ENCODE measurements at regions not wholly inside any gene's neighbourhood (a gene's known extent, or its start where the extent isn't known, plus 50 kb on each side); places are given as distances from the start of the nearest gene placed in this dataset.

GRCh38 chr10:83685458-83685857, 453.9 kb upstream of the GHITM start:
- DNase-seq = no peak
- Mint-ChIP-seq H3K4me3 (no peak overlapping the region), H3K4me1 (peaks cover 8% of the 10 kb centered on the region), H3K36me3 (ENCODE audit: low read depth) (no peaks in the 10 kb centered on the region), H3K27ac (no peak overlapping the region), H3K27me3 (peaks cover 2% of the 10 kb centered on the region), H3K9me3 (no peaks in the 10 kb centered on the region)
- intact Hi-C loops (cut with micrococcal nuclease) = loop anchor here (10.0 kb wide), 1 partner anchor 81 kb away; no protein-coding TSS in a partner anchor

GRCh38 chr10:83691791-83692596, 447.3 kb upstream of the GHITM start:
- H3K4me3 Mint-ChIP-seq = no peak overlapping the region
- no peak overlapping the region for H3K27ac Mint-ChIP-seq
- intact Hi-C loops (cut with micrococcal nuclease) = no loop called here
- H3K9me3 Mint-ChIP-seq = no peaks in the 10 kb centered on the region
- H3K27me3 Mint-ChIP-seq = no peaks in the 10 kb centered on the region
- DNase-seq = no peak
- no peaks in the 10 kb centered on the region for H3K4me1 Mint-ChIP-seq
- no peaks in the 10 kb centered on the region for H3K36me3 Mint-ChIP-seq (ENCODE audit: low read depth)

- no peak overlapping the region for H3K27ac Mint-ChIP-seq
- no peak overlapping the region for H3K4me3 Mint-ChIP-seq
- no peaks in the 10 kb centered on the region for H3K9me3 Mint-ChIP-seq
- no peak for DNase-seq
- H3K27me3 Mint-ChIP-seq = no peaks in the 10 kb centered on the region
- H3K4me1 Mint-ChIP-seq = no peaks in the 10 kb centered on the region
- intact Hi-C loops (cut with micrococcal nuclease) = no loop called here
- no peaks in the 10 kb centered on the region for H3K36me3 Mint-ChIP-seq (ENCODE audit: low read depth)
Measured at GRCh38 chr10:83698899-83699298, 440.4 kb upstream of the GHITM start.

DNA sequence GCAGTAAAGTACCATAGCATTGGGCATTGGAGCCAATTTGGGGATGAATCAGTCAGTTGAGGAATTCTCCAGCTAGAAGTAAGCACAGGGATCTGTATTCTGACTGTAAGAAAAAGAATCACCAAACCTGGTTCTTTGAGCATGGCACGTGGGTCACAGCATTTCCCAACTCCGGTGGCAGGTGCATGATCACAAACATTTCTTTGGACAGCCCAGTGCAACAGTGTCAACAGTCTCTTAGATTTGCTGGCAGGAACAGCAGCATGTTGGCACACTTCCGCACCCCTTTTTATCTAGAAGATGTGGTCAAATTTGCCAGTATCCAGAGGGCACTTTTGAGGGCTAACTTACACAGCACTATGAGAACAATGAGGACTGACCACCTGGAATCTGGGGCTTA, 437.5 kb upstream of the GHITM start:
- intact Hi-C loops (cut with micrococcal nuclease) = no loop called here
- H3K27ac Mint-ChIP-seq = no peak overlapping the region
- H3K27me3 Mint-ChIP-seq = no peaks in the 10 kb centered on the region
- no peak overlapping the region for H3K4me3 Mint-ChIP-seq
- no peak for DNase-seq
- H3K4me1 Mint-ChIP-seq = no peaks in the 10 kb centered on the region
- no peaks in the 10 kb centered on the region for H3K9me3 Mint-ChIP-seq
- no peaks in the 10 kb centered on the region for H3K36me3 Mint-ChIP-seq (ENCODE audit: low read depth)

DNA sequence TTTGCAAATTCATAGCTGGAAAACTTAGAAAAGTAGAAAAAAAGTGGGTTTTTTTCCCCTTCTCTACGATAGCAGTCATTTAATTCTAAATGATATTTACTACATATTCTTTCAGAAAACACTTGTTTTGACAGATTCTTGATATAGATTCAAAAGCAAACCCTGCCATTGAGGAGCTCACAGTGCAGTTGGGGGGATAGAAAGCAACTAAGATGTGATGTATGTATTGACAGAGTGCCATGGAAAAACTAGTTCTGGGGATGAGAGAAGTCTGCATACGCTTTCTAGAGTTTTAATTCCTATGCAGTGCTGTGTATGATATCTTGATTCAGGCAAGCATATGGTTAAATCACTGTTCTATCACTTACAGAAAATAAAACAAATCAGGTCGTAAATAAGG, 436.6 kb upstream of the GHITM start:
- H3K4me1 Mint-ChIP-seq = no peaks in the 10 kb centered on the region
- no peaks in the 10 kb centered on the region for H3K27me3 Mint-ChIP-seq
- intact Hi-C loops (cut with micrococcal nuclease) = no loop called here

DNA sequence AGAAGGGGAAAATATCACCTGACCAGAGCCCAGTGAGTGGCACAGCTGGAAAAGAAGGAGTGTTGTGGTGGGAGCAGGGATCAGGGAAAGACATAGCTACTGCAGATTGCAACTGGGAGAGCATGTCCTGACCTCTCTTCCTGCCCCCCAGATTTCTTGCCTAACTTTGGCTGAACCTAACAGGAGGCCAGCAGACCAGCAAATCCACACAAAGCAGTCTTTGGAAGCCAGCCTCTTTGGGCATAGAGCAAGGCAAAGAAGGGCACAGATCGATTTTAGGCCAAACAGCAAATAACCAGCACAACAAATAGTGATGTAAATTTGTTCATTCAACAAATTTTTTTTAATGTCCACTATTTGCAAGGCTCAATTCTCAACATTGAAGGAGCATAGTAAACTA, 433.2 kb upstream of the GHITM start:
- Mint-ChIP-seq H3K27me3 (no peaks in the 10 kb centered on the region), H3K9me3 (no peaks in the 10 kb centered on the region), H3K4me1 (no peaks in the 10 kb centered on the region), H3K4me3 (no peak overlapping the region), H3K27ac (no peak overlapping the region), H3K36me3 (ENCODE audit: low read depth) (no peaks in the 10 kb centered on the region)
- intact Hi-C loops (cut with micrococcal nuclease) = no loop called here
- DNase-seq = no peak

More for the DNA sequence above, 436.6 kb upstream of the GHITM start:
- DNase-seq = no peak
- Mint-ChIP-seq H3K9me3 (no peaks in the 10 kb centered on the region), H3K36me3 (ENCODE audit: low read depth) (no peaks in the 10 kb centered on the region), H3K27ac (no peak overlapping the region), H3K4me3 (no peak overlapping the region)

DNA sequence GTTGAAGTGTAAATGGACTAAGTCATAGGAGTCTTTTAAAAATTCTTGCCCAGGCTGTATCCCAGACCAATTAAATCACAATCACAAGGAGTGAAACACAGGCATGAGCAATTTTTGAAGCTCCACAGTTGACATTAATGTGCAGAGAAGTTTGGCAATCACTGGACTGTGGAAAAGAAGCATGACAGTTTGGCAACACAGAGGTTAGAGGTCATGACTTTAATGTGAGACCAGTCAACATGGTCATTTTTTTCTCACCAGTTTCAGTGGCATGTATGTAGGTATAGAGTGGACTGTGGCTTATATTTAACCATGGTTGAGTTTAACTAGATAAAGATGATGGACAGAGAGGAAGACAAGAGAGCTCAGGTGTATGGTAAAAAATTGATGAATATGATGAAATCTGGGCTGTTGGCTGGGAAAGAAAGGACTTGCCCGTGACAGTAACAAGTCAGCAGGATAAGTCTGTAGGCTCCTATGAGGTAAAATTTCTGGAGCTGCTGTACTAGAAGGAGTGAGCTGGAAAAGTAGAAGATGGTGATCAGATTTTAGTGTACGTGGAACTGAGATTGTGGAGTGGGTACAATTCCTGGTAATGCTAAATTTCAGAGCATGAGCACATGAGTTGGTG, 432.2 kb upstream of the GHITM start:
- Mint-ChIP-seq H3K36me3 (ENCODE audit: low read depth) (no peaks in the 10 kb centered on the region), H3K4me1 (no peaks in the 10 kb centered on the region), H3K9me3 (no peaks in the 10 kb centered on the region), H3K27ac (no peak overlapping the region), H3K4me3 (no peak overlapping the region), H3K27me3 (no peaks in the 10 kb centered on the region)
- intact Hi-C loops (cut with micrococcal nuclease) = no loop called here
- DNase-seq = no peak

GRCh38 chr10:83713423-83713822, 425.9 kb upstream of the GHITM start:
- H3K4me1 Mint-ChIP-seq = no peaks in the 10 kb centered on the region
- no peaks in the 10 kb centered on the region for H3K36me3 Mint-ChIP-seq (ENCODE audit: low read depth)
- H3K27ac Mint-ChIP-seq = no peak overlapping the region
- H3K27me3 Mint-ChIP-seq = no peaks in the 10 kb centered on the region
- no peaks in the 10 kb centered on the region for H3K9me3 Mint-ChIP-seq
- intact Hi-C loops (cut with micrococcal nuclease) = no loop called here
- no peak for DNase-seq
- H3K4me3 Mint-ChIP-seq = no peak overlapping the region

DNA sequence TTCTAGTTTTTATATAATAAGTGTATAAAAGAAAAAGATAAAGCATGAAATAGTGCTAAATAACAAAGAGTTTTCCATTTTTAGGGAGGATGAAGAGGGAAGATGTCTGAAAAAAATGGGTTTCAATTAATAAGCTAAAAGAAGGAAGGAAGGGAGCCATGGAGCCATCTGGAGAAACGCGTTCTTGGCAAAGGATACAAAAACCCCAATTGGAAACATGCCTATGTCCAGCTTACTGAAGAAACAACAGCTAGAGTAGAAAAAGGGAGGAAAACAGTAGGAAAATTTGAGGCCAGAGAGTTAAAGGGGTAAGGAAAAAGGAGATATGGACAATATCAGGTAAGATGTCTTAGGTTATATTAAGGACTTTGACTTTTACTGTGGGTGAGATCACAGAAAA, 416.2 kb upstream of the GHITM start:
- intact Hi-C loops (cut with micrococcal nuclease) = no loop called here
- no peaks in the 10 kb centered on the region for H3K4me1 Mint-ChIP-seq
- no peak overlapping the region for H3K4me3 Mint-ChIP-seq

GRCh38 chr10:83724471-83725241, 414.7 kb upstream of the GHITM start:
- no peaks in the 10 kb centered on the region for H3K4me1 Mint-ChIP-seq
- DNase-seq = no peak
- intact Hi-C loops (cut with micrococcal nuclease) = no loop called here
- no peaks in the 10 kb centered on the region for H3K27me3 Mint-ChIP-seq
- H3K36me3 Mint-ChIP-seq (ENCODE audit: low read depth) = no peaks in the 10 kb centered on the region
- no peaks in the 10 kb centered on the region for H3K9me3 Mint-ChIP-seq
- no peak overlapping the region for H3K27ac Mint-ChIP-seq
- no peak overlapping the region for H3K4me3 Mint-ChIP-seq

More for the DNA sequence above, 416.2 kb upstream of the GHITM start:
- H3K27ac Mint-ChIP-seq = no peak overlapping the region
- DNase-seq = no peak
- no peaks in the 10 kb centered on the region for H3K36me3 Mint-ChIP-seq (ENCODE audit: low read depth)
- H3K9me3 Mint-ChIP-seq = no peaks in the 10 kb centered on the region
- H3K27me3 Mint-ChIP-seq = no peaks in the 10 kb centered on the region

DNA sequence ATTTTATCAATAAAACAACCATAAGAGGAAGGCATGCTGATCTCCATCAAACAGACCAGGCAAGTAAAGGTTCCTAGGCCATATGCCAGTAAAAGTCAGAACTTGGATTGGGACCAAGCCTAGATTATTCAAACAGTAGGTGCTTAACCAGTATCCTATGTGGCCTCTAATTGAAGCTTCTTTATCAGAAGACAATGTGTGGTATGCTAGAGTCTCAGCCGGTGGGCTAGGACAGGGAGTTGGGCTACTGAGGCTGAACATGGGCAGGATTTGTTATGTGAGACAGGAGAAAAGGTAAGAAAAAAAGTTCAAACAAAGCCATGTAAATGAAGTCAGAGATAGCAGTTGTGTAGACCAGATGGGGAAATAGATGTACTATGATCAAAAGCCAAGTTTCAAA, 413.7 kb upstream of the GHITM start:
- no peak overlapping the region for H3K4me3 Mint-ChIP-seq
- no peak for DNase-seq
- no peaks in the 10 kb centered on the region for H3K27me3 Mint-ChIP-seq
- no peaks in the 10 kb centered on the region for H3K4me1 Mint-ChIP-seq
- H3K36me3 Mint-ChIP-seq (ENCODE audit: low read depth) = no peaks in the 10 kb centered on the region
- intact Hi-C loops (cut with micrococcal nuclease) = no loop called here
- H3K27ac Mint-ChIP-seq = no peak overlapping the region
- H3K9me3 Mint-ChIP-seq = no peaks in the 10 kb centered on the region

DNA sequence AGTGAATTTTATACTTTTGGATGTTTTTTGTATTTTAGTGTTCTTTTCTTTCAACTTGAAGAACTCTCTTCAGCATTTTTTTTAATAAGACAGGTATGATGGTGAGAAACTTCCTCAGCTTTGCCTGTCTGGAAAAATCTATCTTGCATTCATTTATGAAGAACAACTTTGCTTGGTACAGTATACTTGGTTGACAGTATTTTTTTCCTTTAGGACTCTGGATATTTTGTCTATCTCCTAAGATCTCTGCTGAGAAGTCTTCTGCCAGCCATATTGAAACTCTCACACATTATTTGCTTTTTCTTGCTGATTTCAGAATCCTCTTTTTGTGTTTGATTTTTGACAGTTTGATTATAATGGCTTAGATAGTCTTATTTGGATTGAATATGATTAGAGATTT, 405.0 kb upstream of the GHITM start:
- DNase-seq = no peak

DNA sequence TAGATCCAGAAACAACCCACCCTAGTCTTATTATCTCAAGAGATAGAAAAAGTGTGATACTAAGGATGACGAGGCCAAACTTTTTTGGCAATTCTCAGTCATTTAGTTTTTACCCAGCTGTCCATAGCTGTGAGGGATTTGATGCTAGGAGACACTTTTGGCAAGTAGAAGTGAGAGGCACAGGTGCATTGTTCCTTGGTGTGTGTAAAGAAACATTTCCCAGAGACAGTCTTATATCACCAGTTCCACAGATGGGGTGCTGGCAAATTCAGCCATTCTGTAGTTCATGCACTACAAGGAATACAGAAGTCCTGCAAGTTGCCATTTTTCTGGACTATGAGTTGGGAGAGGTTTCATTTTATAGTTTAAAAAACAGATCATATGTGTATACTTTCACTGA, 403.3 kb upstream of the GHITM start:
- no peak overlapping the region for H3K27ac Mint-ChIP-seq
- no peak for DNase-seq
- H3K4me1 Mint-ChIP-seq = no peaks in the 10 kb centered on the region
- no peak overlapping the region for H3K4me3 Mint-ChIP-seq
- H3K9me3 Mint-ChIP-seq = peaks cover 3% of the 10 kb centered on the region
- no peaks in the 10 kb centered on the region for H3K36me3 Mint-ChIP-seq (ENCODE audit: low read depth)
- H3K27me3 Mint-ChIP-seq = no peaks in the 10 kb centered on the region
- intact Hi-C loops (cut with micrococcal nuclease) = no loop called here

More for the DNA sequence above, 405.0 kb upstream of the GHITM start:
- Mint-ChIP-seq H3K4me1 (no peaks in the 10 kb centered on the region), H3K4me3 (no peak overlapping the region), H3K27ac (no peak overlapping the region), H3K9me3 (peaks cover 3% of the 10 kb centered on the region), H3K36me3 (ENCODE audit: low read depth) (no peaks in the 10 kb centered on the region), H3K27me3 (no peaks in the 10 kb centered on the region)
- intact Hi-C loops (cut with micrococcal nuclease) = no loop called here

- H3K27me3 Mint-ChIP-seq = no peaks in the 10 kb centered on the region
- DNase-seq = no peak
- peaks cover 18% of the 10 kb centered on the region for H3K9me3 Mint-ChIP-seq
- no peak overlapping the region for H3K27ac Mint-ChIP-seq
- H3K36me3 Mint-ChIP-seq (ENCODE audit: low read depth) = no peaks in the 10 kb centered on the region
- no peaks in the 10 kb centered on the region for H3K4me1 Mint-ChIP-seq
- H3K4me3 Mint-ChIP-seq = no peak overlapping the region
- intact Hi-C loops (cut with micrococcal nuclease) = no loop called here
Measured at GRCh38 chr10:83750604-83751003, 388.7 kb upstream of the GHITM start.

Data from activated CD4-positive, alpha-beta T cell treated with anti-CD3 and anti-CD28 coated beads, Interleukin-2, amount 10 ng/mL, durations not matched to agents 24 days and 14 days (primary cell).